Gastroesophageal sphincter (tissue), 4 donors: ENCODE measurements at regions not wholly inside any gene's neighbourhood (a gene's known extent, or its start where the extent isn't known, plus 50 kb on each side); places are given as distances from the start of the nearest gene placed in this dataset.

Experiments used
- ATAC-seq: fragments of 150-250 bp; one replicate; pipeline ENCODE4 v1.9.1; 2016; ENCODE audit warnings: mild to moderate bottlenecking, moderate library complexity
- H3K27ac ChIP-seq, 4 donors: fragments of 200-600 bp; sonication (generic) in 3 of 4; 1 replicate in 3 of 4; 2 replicates in 1 of 4; pipeline ENCODE4 v1.5.1; 2016 to 2019
- H3K27me3 ChIP-seq: fragments of 200-600 bp; sonication (generic); one replicate; pipeline ENCODE4 v1.5.1; 2019
- H3K36me3 ChIP-seq, 2 donors: fragments of 200-600 bp; sonication (generic); one replicate each; pipeline ENCODE4 v1.5.1; 2019; ENCODE audit warnings: control low read depth in 1 of 2
- H3K4me1 ChIP-seq, 3 donors: fragments of 200-600 bp; sonication (generic); 1 replicate in 2 of 3; 2 replicates in 1 of 3; pipeline ENCODE4 v1.5.1; 2016 to 2019; ENCODE audit warnings: control low read depth in 2 of 3
- H3K4me3 ChIP-seq, 2 donors: fragments of 200-600 bp; sonication (generic); one replicate each; pipeline ENCODE4 v1.5.1; 2019; ENCODE audit warnings: mild to moderate bottlenecking in 1 of 2, moderate library complexity in 1 of 2
- H3K9me3 ChIP-seq, 3 donors: fragments of 200-600 bp; sonication (generic); one replicate each; pipeline ENCODE4 v1.5.1; 2017 to 2019; ENCODE audit warnings: control low read depth in 2 of 3
- EP300 ChIP-seq: sonication (generic); formaldehyde crosslinking; IDR thresholded peaks from one replicate; pipeline ENCODE4 v1.6.1; 2017; ENCODE audit warnings: antibody characterized with exemption, mild to moderate bottlenecking
- POLR2A ChIP-seq, 2 donors: fragments of 450-650 bp; IDR thresholded peaks; one replicate each; pipeline ENCODE4 v1.6.1; 2017; ENCODE audit warnings: antibody characterized with exemption in 2 of 2, mild to moderate bottlenecking in 2 of 2, moderate library complexity in 1 of 2
- POLR2AphosphoS5 ChIP-seq: sonication (generic); formaldehyde crosslinking; IDR thresholded peaks from one replicate; pipeline ENCODE4 v1.6.1; 2017; ENCODE audit warnings: antibody characterized with exemption
- WGBS, 2 donors: methylation state at CpG; one replicate each; pipeline ENCODE4 v1.1.5; 2018; ENCODE audit warnings: low coverage in 1 of 2; 5-methylcytosine and 5-hydroxymethylcytosine counted together
- TF ChIP-seq, protein P1 (sequence below), 4 experiments: fragments of 200-600 bp in 2 of 4; fragments of 450-650 bp in 2 of 4; sonication (generic) in 1 of 4; IDR thresholded peaks; one replicate each; pipeline ENCODE4 v1.5.1; 2017 to 2019; ENCODE audit warnings: antibody characterized with exemption in 4 of 4, mild to moderate bottlenecking in 2 of 4, moderate library complexity in 2 of 4

DNA sequence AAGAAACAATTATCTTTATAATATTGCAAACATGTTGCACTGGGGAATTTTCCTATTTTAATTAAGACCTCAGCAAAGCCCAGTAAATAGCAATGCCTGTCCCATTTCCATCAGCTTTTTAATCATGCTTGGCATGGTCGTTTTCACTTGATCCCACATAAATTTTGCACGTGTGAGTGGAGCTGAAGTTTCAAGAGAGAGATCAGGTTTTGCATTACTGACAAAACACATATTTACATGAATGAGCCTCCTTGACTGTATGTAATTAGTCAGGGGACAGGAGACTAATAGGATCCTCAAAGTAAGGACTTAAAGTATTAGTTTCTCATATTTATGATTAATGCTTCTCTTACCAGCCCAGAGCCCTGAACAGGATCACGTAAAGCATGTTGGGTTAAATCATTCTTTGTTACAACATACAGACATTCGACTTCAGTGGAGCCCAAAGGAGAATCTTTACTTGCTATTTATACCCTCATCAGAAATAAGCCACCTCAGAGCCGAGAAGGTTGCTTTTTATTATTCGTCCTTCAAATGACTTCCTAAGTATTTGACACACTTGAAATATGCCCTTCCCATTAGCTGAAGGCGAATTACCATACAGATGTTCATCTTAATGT is 711.3 kb downstream of the GALR1 start:
- peaks cover 4% of the 10 kb centered on the region for H3K27me3 ChIP-seq
- H3K4me1 ChIP-seq = no peaks in the 10 kb centered on the region
- 41 to 61% methylated on average over 7 of the region's 7 CpGs for WGBS, 2 donors
- no peaks in the 10 kb centered on the region for H3K36me3 ChIP-seq
- H3K27ac ChIP-seq = no peak overlapping the region
- no peak overlapping the region for H3K4me3 ChIP-seq
- TF ChIP-seq, protein P1, sequence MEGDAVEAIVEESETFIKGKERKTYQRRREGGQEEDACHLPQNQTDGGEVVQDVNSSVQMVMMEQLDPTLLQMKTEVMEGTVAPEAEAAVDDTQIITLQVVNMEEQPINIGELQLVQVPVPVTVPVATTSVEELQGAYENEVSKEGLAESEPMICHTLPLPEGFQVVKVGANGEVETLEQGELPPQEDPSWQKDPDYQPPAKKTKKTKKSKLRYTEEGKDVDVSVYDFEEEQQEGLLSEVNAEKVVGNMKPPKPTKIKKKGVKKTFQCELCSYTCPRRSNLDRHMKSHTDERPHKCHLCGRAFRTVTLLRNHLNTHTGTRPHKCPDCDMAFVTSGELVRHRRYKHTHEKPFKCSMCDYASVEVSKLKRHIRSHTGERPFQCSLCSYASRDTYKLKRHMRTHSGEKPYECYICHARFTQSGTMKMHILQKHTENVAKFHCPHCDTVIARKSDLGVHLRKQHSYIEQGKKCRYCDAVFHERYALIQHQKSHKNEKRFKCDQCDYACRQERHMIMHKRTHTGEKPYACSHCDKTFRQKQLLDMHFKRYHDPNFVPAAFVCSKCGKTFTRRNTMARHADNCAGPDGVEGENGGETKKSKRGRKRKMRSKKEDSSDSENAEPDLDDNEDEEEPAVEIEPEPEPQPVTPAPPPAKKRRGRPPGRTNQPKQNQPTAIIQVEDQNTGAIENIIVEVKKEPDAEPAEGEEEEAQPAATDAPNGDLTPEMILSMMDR (IDR thresholded peaks at IDR 0.05) = no peak
- no peak for TF ChIP-seq POLR2A (IDR thresholded peaks at IDR 0.05)
- no peak for TF ChIP-seq EP300
- TF ChIP-seq POLR2AphosphoS5 = no peak
- no peak for ATAC-seq
- peaks cover 0 to 8% (median 0%) of the 10 kb centered on the region in 3 donors for H3K9me3 ChIP-seq

DNA sequence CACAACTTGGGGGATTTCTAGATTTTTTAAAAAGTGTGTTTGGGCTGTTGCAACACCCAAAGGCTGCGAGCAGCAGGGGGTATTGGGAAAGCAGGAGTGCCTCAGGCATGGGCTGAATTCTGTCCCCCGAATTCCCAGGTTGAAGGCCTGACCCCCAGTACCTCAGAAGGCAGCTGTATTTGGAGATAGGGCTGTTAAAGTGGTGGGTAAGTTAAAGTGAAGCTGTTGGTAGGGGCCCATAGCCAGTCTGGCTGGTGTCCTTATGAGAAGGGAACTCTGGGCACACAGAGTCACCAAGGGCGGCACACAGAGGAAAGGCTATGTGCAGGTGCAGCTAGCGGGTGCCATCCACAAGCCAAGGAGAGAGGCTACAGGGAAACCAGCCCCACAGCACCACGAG is 717.4 kb downstream of the GALR1 start:
- no peak for ATAC-seq
- H3K9me3 ChIP-seq = peaks cover 0 to 12% (median 0%) of the 10 kb centered on the region in 3 donors
- H3K36me3 ChIP-seq = no peaks in the 10 kb centered on the region
- no peak overlapping the region for H3K27ac ChIP-seq
- no peak overlapping the region for H3K4me3 ChIP-seq
- H3K27me3 ChIP-seq = peaks cover 27% of the 10 kb centered on the region
- TF ChIP-seq, protein P1 (IDR thresholded peaks at IDR 0.05) = no peak
- no peaks in the 10 kb centered on the region for H3K4me1 ChIP-seq
- 65 to 80% methylated on average over 1 to 2 of the region's 5 CpGs for WGBS, 2 donors

DNA sequence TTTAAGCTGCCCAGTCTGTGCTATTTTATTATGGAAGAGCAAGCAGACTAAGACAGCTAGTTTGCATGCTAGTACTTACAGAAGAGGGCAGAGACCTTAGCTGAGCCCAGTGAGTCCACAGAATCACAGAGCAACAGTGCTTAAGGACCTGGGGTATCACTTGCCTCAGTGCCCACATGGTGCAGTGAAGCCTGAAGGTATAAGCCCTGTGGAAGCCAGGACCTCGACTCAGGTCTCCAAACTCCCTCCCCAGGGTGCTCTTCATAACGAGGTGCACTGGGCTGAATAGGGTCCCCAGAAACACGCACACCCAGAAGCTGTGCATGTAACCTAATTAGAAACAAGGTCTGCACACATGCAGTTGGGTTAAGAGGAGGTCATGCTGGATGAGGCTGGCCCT is 718.1 kb downstream of the GALR1 start:
- Histone ChIP-seq H3K36me3 (no peaks in the 10 kb centered on the region), H3K9me3 (peaks cover 0 to 12% (median 0%) of the 10 kb centered on the region in 3 donors), H3K4me1 (no peaks in the 10 kb centered on the region), H3K27ac (no peak overlapping the region), H3K4me3 (no peak overlapping the region), H3K27me3 (peaks cover 23% of the 10 kb centered on the region)
- TF ChIP-seq EP300 (no peak), POLR2AphosphoS5 (no peak), POLR2A (IDR thresholded peaks at IDR 0.05) (no peak)
- TF ChIP-seq, protein P1 (IDR thresholded peaks at IDR 0.05) = no peak
- no peak for ATAC-seq
- WGBS, 2 donors = 60% methylated on average over 1 of the region's 3 CpGs; no CpG with 5 or more reads in 1 of the 2 donors

DNA sequence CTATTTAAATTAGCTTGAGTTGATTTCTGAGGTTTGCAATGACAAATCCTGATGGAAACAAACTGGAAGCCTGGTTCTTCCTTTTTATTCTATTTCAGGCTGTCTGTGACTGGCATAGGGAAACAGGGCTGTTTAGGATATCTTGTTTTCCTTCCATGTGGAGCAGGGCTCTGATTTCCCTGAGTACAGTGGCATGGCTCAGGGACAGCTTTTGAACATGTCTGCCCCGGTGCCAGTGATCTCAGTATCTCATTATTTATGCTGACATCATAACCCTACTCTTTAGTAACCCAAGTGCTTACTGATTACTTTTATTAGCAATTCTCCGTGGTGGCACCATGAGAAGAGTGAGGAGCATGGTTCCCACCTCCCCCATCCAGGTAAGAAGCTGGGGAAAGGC is 720.3 kb downstream of the GALR1 start:
- ATAC-seq = no peak
- H3K36me3 ChIP-seq = no peaks in the 10 kb centered on the region
- no peak overlapping the region for H3K4me3 ChIP-seq
- H3K27ac ChIP-seq = no peak overlapping the region
- 64% methylated on average over 1 of the region's 2 CpGs; no CpG with 5 or more reads in 1 of the 2 donors for WGBS, 2 donors
- peaks cover 0 to 12% (median 0%) of the 10 kb centered on the region in 3 donors for H3K9me3 ChIP-seq
- TF ChIP-seq, protein P1 (IDR thresholded peaks at IDR 0.05) = no peak
- TF ChIP-seq EP300 (no peak), POLR2AphosphoS5 (no peak), POLR2A (IDR thresholded peaks at IDR 0.05) (no peak)
- H3K27me3 ChIP-seq = peaks cover 23% of the 10 kb centered on the region
- H3K4me1 ChIP-seq = no peaks in the 10 kb centered on the region

DNA sequence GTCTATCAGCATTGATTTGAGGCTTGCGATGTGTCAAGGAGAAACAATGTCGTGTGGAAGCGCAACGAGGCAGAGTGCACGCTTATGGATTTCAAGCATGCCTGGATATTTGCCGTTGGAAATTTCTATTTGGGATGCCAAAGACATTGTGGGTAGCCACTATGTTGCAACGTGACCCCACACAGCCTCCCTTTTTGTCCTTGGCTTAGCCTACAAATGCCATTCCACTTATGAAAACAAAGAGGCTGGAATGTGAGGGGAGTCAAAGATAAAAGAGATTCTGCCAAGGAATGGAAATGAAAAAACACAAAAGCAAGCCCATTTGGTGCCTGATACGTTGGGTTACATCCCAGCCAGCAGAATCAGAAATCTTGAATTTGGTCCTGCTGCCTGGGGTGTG is 721.2 kb downstream of the GALR1 start:
- no peak for ATAC-seq
- H3K4me1 ChIP-seq = no peaks in the 10 kb centered on the region
- TF ChIP-seq POLR2A (IDR thresholded peaks at IDR 0.05) (no peak), EP300 (no peak), POLR2AphosphoS5 (no peak)
- TF ChIP-seq, protein P1 (IDR thresholded peaks at IDR 0.05) = no peak
- peaks cover 23% of the 10 kb centered on the region for H3K27me3 ChIP-seq
- no peak overlapping the region for H3K27ac ChIP-seq
- no peak overlapping the region for H3K4me3 ChIP-seq
- H3K9me3 ChIP-seq = peaks cover 0 to 4% (median 0%) of the 10 kb centered on the region in 3 donors
- no peaks in the 10 kb centered on the region for H3K36me3 ChIP-seq
- WGBS, 2 donors = 65 to 73% methylated on average over 6 to 8 of the region's 8 CpGs
